ENCODE measurements at regions not wholly inside any gene's neighbourhood (a gene's known extent, or its start where the extent isn't known, plus 50 kb on each side); places are given as distances from the start of the nearest gene placed in this dataset.

DNA sequence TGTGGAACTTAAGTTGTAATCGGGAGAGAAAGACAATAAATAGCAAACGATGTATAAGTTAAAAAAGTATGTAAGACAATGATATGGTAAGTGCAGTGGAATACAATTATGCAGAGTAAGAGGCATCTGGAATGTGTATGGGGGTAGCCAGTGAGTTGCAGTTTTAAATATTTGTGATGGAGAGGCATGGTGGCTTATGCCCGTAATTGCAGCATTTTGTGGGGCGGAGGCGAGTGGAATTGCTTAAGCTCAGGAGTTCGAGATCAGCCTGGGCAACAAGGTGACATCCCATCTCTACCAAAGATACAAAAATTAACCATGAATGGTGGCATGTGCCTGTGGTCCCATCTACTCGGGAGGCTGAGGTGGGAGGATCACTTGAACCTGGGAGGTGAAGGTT, 52.5 kb upstream of the WDFY3 start:
- Histone ChIP-seq H3K9me3 (ENCODE audit: control insufficient read depth in 4 of 4, low read length in 3 of 4) (no peaks in the 10 kb centered on the region), H3K36me3 (ENCODE audit: control insufficient read depth in 4 of 4, insufficient read depth in 3 of 4, low read depth in 1 of 4, low read length in 3 of 4) (no peaks in the 10 kb centered on the region), H3K27ac (ENCODE audit: low read depth in 1 of 2, low read length in 2 of 2) (no peak overlapping the region), H3K4me1 (ENCODE audit: control insufficient read depth in 4 of 4, insufficient read depth in 4 of 4, low read length in 3 of 4) (no peaks in the 10 kb centered on the region), H3K9ac (ENCODE audit: low read depth in 1 of 2, low read length in 2 of 2) (no peak overlapping the region), H3K27me3 (ENCODE audit: control insufficient read depth in 4 of 4, insufficient read depth in 4 of 4, low read length in 3 of 4) (no peaks in the 10 kb centered on the region), H3K4me3 (ENCODE audit: low read depth in 1 of 3, low read length in 3 of 3) (no peak overlapping the region)
- DNase-seq (ENCODE audit: low spot score): no peak
- 92% methylated on average over 7 of the region's 7 CpGs for WGBS
- TF ChIP-seq RAD21 (IDR thresholded peaks at IDR 0.05) (no peak), GABPA (IDR thresholded peaks at IDR 0.05 in 1 of 2, conservative IDR thresholded peaks at IDR 0.05 in 1 of 2) (no peak), TAF1 (conservative IDR thresholded peaks at IDR 0.05) (no peak), YY1 (IDR thresholded peaks at IDR 0.05) (no peak), HNF4A (conservative IDR thresholded peaks at IDR 0.05) (no peak), FOXA2 (IDR thresholded peaks at IDR 0.05) (no peak), RXRA (IDR thresholded peaks at IDR 0.05) (no peak), JUND (IDR thresholded peaks at IDR 0.05) (no peak), NR2F2 (IDR thresholded peaks at IDR 0.05) (no peak), SP1 (IDR thresholded peaks at IDR 0.05) (no peak), HNF4G (IDR thresholded peaks at IDR 0.05) (no peak)
- TF ChIP-seq, protein P1, sequence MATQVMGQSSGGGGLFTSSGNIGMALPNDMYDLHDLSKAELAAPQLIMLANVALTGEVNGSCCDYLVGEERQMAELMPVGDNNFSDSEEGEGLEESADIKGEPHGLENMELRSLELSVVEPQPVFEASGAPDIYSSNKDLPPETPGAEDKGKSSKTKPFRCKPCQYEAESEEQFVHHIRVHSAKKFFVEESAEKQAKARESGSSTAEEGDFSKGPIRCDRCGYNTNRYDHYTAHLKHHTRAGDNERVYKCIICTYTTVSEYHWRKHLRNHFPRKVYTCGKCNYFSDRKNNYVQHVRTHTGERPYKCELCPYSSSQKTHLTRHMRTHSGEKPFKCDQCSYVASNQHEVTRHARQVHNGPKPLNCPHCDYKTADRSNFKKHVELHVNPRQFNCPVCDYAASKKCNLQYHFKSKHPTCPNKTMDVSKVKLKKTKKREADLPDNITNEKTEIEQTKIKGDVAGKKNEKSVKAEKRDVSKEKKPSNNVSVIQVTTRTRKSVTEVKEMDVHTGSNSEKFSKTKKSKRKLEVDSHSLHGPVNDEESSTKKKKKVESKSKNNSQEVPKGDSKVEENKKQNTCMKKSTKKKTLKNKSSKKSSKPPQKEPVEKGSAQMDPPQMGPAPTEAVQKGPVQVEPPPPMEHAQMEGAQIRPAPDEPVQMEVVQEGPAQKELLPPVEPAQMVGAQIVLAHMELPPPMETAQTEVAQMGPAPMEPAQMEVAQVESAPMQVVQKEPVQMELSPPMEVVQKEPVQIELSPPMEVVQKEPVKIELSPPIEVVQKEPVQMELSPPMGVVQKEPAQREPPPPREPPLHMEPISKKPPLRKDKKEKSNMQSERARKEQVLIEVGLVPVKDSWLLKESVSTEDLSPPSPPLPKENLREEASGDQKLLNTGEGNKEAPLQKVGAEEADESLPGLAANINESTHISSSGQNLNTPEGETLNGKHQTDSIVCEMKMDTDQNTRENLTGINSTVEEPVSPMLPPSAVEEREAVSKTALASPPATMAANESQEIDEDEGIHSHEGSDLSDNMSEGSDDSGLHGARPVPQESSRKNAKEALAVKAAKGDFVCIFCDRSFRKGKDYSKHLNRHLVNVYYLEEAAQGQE (IDR thresholded peaks at IDR 0.05): no peak
- TF ChIP-seq, protein P2, sequence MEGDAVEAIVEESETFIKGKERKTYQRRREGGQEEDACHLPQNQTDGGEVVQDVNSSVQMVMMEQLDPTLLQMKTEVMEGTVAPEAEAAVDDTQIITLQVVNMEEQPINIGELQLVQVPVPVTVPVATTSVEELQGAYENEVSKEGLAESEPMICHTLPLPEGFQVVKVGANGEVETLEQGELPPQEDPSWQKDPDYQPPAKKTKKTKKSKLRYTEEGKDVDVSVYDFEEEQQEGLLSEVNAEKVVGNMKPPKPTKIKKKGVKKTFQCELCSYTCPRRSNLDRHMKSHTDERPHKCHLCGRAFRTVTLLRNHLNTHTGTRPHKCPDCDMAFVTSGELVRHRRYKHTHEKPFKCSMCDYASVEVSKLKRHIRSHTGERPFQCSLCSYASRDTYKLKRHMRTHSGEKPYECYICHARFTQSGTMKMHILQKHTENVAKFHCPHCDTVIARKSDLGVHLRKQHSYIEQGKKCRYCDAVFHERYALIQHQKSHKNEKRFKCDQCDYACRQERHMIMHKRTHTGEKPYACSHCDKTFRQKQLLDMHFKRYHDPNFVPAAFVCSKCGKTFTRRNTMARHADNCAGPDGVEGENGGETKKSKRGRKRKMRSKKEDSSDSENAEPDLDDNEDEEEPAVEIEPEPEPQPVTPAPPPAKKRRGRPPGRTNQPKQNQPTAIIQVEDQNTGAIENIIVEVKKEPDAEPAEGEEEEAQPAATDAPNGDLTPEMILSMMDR (IDR thresholded peaks at IDR 0.05; ENCODE audit: low read depth, low read length, missing input control): no peak
- TF ChIP-seq, protein P3, sequence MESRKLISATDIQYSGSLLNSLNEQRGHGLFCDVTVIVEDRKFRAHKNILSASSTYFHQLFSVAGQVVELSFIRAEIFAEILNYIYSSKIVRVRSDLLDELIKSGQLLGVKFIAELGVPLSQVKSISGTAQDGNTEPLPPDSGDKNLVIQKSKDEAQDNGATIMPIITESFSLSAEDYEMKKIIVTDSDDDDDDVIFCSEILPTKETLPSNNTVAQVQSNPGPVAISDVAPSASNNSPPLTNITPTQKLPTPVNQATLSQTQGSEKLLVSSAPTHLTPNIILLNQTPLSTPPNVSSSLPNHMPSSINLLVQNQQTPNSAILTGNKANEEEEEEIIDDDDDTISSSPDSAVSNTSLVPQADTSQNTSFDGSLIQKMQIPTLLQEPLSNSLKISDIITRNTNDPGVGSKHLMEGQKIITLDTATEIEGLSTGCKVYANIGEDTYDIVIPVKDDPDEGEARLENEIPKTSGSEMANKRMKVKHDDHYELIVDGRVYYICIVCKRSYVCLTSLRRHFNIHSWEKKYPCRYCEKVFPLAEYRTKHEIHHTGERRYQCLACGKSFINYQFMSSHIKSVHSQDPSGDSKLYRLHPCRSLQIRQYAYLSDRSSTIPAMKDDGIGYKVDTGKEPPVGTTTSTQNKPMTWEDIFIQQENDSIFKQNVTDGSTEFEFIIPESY (IDR thresholded peaks at IDR 0.05): no peak
- TF ChIP-seq, protein P4, sequence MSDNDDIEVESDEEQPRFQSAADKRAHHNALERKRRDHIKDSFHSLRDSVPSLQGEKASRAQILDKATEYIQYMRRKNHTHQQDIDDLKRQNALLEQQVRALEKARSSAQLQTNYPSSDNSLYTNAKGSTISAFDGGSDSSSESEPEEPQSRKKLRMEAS (IDR thresholded peaks at IDR 0.05): no peak

DNA sequence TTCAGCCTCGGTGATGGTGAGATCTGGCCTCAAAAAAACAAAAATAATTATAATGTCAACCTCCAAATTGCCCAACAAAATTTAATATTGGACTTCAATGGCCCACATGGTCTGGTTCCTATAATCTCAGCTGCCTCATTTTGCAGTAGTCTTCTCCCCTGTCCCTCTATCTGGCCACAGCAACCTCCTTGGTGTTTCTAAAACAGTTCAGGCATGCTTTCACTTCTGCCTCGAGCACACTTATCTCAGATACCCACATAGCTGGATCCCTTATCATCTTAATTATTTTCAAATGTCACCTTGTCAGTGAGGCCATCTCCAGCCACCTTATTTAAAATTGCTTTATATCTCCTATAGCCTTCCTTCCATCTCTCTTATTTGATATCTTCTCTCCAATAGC, 52.9 kb upstream of the WDFY3 start:
- no peak overlapping the region for H3K4me3 ChIP-seq (ENCODE audit: low read depth in 1 of 3, low read length in 3 of 3)
- no peak overlapping the region for H3K27ac ChIP-seq (ENCODE audit: low read depth in 1 of 2, low read length in 2 of 2)
- H3K9me3 ChIP-seq (ENCODE audit: control insufficient read depth in 4 of 4, low read length in 3 of 4): no peaks in the 10 kb centered on the region
- no peaks in the 10 kb centered on the region for H3K36me3 ChIP-seq (ENCODE audit: control insufficient read depth in 4 of 4, insufficient read depth in 3 of 4, low read depth in 1 of 4, low read length in 3 of 4)
- H3K9ac ChIP-seq (ENCODE audit: low read depth in 1 of 2, low read length in 2 of 2): no peak overlapping the region
- DNase-seq (ENCODE audit: low spot score): no peak
- 67% methylated on average over 2 of the region's 2 CpGs for WGBS
- no peaks in the 10 kb centered on the region for H3K27me3 ChIP-seq (ENCODE audit: control insufficient read depth in 4 of 4, insufficient read depth in 4 of 4, low read length in 3 of 4)
- H3K4me1 ChIP-seq (ENCODE audit: control insufficient read depth in 4 of 4, insufficient read depth in 4 of 4, low read length in 3 of 4): no peaks in the 10 kb centered on the region
- no peak for TF ChIP-seq HNF4A (conservative IDR thresholded peaks at IDR 0.05)
- no peak for TF ChIP-seq RXRA (IDR thresholded peaks at IDR 0.05)
- TF ChIP-seq, protein P1 (IDR thresholded peaks at IDR 0.05): no peak
- no peak for TF ChIP-seq EGR1 (IDR thresholded peaks at IDR 0.05; ENCODE audit: low read depth in 2 of 2)
- no peak for TF ChIP-seq YY1 (IDR thresholded peaks at IDR 0.05)
- TF ChIP-seq NR2F2 (IDR thresholded peaks at IDR 0.05): no peak
- no peak for TF ChIP-seq FOXA2 (IDR thresholded peaks at IDR 0.05)
- TF ChIP-seq SP1 (IDR thresholded peaks at IDR 0.05): no peak
- TF ChIP-seq, protein P4 (IDR thresholded peaks at IDR 0.05): no peak
- TF ChIP-seq, protein P2 (IDR thresholded peaks at IDR 0.05; ENCODE audit: low read depth, low read length, missing input control): no peak
- TF ChIP-seq FOXA1 (IDR thresholded peaks at IDR 0.05): no peak
